ENCODE measurements at regions not wholly inside any gene's neighbourhood (a gene's known extent, or its start where the extent isn't known, plus 50 kb on each side); places are given as distances from the start of the nearest gene placed in this dataset.

GRCh38 chr2:21393173-21393572 lies 269.4 kb downstream of the TDRD15 start:
- no peak for DNase-seq (ENCODE audit: low read depth)

GRCh38 chr2:21395366-21395765 lies 271.6 kb downstream of the TDRD15 start:
- DNase-seq (ENCODE audit: low read depth) = no peak

- DNase-seq (ENCODE audit: low read depth) = no peak
Observed at GRCh38 chr2:21396252-21396651, 272.5 kb downstream of the TDRD15 start.

- DNase-seq (ENCODE audit: low read depth) = no peak
Observed at GRCh38 chr2:21401022-21401698, 277.4 kb downstream of the TDRD15 start.

- DNase-seq (ENCODE audit: low read depth) = no peak
Observed at GRCh38 chr2:21404137-21404536, 280.4 kb downstream of the TDRD15 start.

GRCh38 chr2:21404827-21405625 lies 281.3 kb downstream of the TDRD15 start:
- DNase-seq (ENCODE audit: low read depth) = no peak

GRCh38 chr2:21406386-21406785 lies 282.6 kb downstream of the TDRD15 start:
- no peak for DNase-seq (ENCODE audit: low read depth)

GRCh38 chr2:21406911-21407310 lies 283.1 kb downstream of the TDRD15 start:
- DNase-seq (ENCODE audit: low read depth) = no peak

- no peak for DNase-seq (ENCODE audit: low read depth)
Observed at GRCh38 chr2:21407851-21408250, 284.1 kb downstream of the TDRD15 start.

- DNase-seq (ENCODE audit: low read depth) = no peak
Observed at GRCh38 chr2:21411741-21412140, 288.0 kb downstream of the TDRD15 start.

- DNase-seq (ENCODE audit: low read depth) = no peak
Observed at GRCh38 chr2:21412944-21413443, 289.2 kb downstream of the TDRD15 start.

GRCh38 chr2:21415234-21415633 lies 291.5 kb downstream of the TDRD15 start:
- no peak for DNase-seq (ENCODE audit: low read depth)

GRCh38 chr2:21416226-21416625 lies 292.5 kb downstream of the TDRD15 start:
- no peak for DNase-seq (ENCODE audit: low read depth)

GRCh38 chr2:21418456-21418855 lies 294.7 kb downstream of the TDRD15 start:
- no peak for DNase-seq (ENCODE audit: low read depth)

- DNase-seq (ENCODE audit: low read depth) = no peak
Observed at GRCh38 chr2:21420553-21421335, 297.0 kb downstream of the TDRD15 start.

GRCh38 chr2:21422050-21422449 lies 298.3 kb downstream of the TDRD15 start:
- DNase-seq (ENCODE audit: low read depth) = no peak

GRCh38 chr2:21422724-21423522 lies 299.2 kb downstream of the TDRD15 start:
- no peak for DNase-seq (ENCODE audit: low read depth)

- DNase-seq (ENCODE audit: low read depth) = no peak
Observed at GRCh38 chr2:21423854-21424253, 300.1 kb downstream of the TDRD15 start.

GRCh38 chr2:21424375-21424774 lies 300.6 kb downstream of the TDRD15 start:
- DNase-seq (ENCODE audit: low read depth) = no peak

- no peak for DNase-seq (ENCODE audit: low read depth)
Observed at GRCh38 chr2:21427606-21428005, 303.8 kb downstream of the TDRD15 start.

- DNase-seq (ENCODE audit: low read depth) = no peak
Observed at GRCh38 chr2:21428754-21429153, 305.0 kb downstream of the TDRD15 start.

- no peak for DNase-seq (ENCODE audit: low read depth)
Observed at GRCh38 chr2:21429747-21430146, 306.0 kb downstream of the TDRD15 start.
